ENCODE measurements at regions not wholly inside any gene's neighbourhood (a gene's known extent, or its start where the extent isn't known, plus 50 kb on each side); places are given as distances from the start of the nearest gene placed in this dataset.
"Not testable (repeated sequence)": the region's sequence is repeated elsewhere in the genome, so short reads cannot be mapped to it uniquely, and the experiment has no call there.

DNA sequence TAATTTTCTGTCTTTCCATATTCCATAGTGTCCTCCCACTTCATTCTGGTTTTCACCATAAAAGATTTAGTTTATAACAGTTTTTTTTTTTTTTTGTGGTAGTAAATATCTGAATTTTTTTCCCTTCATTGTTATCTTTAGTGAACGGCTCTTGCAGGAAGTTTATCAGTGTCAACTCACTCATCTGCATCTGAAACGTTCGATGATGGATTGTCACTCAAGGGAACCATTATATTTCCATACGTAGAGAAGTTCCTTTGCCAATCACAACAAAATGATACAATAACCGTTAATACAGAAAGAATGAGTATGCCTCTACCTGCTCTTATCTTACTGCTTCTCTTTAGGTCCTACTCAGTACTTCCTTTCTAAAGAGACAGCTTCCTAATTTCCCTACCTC lies 651.2 kb upstream of the KCNMB2 start:
- DNase-seq: no peak

- no peak for DNase-seq
Observed at GRCh38 chr3:177886501-177886900, 649.7 kb upstream of the KCNMB2 start.

- no peak for DNase-seq
Observed at GRCh38 chr3:177887475-177887874, 648.8 kb upstream of the KCNMB2 start.

GRCh38 chr3:177889161-177889560 lies 647.1 kb upstream of the KCNMB2 start:
- no peak for DNase-seq

DNA sequence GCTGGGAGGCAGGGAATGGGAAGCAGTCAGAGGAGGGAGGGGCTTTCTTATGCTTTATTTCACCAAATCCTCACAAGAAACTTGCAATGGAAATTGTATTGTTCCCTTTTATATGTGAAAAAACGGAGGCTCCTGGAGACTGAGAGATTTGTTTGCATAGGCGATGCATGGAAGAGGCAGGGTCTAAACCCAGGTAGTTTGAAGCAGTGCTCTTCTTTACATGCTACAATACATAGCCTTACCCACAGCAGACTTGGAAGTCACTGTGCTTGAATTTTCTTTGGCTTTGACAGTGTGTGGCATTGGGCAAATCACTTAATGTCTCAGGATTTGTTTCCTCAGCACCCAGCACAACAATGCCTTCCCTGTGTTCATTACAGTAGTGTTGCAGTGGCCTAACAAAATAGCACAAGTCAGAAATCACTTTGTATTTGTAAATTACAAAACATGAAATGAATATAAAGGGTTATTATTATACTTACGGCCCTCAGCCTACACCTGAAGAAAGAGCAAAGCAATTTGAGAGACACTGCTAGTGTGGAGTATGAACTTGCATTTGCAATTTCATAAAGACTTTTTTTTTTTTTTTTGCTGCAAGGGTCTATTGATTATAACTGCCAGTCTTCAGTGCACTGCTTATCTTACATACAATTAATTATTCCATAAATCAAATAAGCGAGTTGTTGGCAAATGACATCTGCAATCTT lies 646.4 kb upstream of the KCNMB2 start:
- DNase-seq: no peak

DNA sequence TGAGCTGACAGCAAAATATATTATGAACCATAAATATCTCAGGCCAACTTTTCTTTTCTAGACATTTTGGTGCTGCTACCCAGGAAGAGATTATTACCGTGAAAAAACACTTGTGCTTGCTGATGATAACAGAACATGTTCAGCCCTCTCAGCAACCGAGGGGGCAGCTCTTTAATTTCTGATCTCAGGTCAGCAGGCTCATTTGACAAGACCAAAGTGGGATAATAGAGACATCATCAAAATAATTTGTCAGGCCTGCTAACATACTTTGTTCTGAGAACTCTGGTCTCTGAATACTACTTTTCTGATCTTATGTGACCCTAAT lies 645.9 kb upstream of the KCNMB2 start:
- no peak for DNase-seq

DNA sequence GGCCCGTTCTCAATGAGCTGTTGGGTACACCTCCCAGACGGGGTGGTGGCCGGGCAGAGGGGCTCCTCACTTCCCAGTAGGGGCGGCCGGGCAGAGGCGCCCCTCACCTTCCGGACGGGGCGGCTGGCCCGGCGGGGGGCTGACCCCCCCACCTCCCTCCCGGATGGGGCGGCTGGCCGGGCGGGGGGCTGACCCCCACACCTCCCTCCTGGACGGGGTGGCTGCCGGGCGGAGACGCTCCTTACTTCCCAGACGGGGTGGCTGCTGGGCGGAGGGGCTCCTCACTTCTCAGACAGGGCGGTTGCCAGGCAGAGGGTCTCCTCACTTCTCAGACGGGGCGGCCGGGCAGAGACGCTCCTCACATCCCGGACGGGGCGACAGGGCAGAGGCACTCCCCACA lies 644.7 kb upstream of the KCNMB2 start:
- DNase-seq: not testable (repeated sequence)

DNA sequence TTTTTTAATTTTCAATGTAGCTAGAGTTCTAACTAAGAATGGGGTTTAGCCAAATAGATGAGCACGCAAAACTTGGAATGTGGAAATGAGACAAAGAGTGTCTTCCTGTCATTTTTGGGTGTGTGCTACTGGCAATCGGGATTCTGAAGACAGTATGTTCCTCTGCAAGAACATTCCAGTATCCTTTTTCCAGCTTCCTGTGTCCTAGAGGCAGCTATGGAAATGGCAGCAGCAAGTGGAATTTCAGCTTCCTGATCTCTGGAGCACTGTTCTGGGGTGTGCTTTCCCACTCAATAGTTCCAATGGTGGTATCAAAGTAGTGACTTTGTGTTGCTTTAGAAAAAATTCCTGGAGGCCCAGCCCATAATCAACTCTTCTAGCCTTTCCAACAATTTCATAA lies 642.9 kb upstream of the KCNMB2 start:
- DNase-seq: no peak

GRCh38 chr3:177894081-177894728 lies 642.0 kb upstream of the KCNMB2 start:
- no peak for DNase-seq

- DNase-seq: no peak
Observed at GRCh38 chr3:177898185-177898584, 638.1 kb upstream of the KCNMB2 start.

DNA sequence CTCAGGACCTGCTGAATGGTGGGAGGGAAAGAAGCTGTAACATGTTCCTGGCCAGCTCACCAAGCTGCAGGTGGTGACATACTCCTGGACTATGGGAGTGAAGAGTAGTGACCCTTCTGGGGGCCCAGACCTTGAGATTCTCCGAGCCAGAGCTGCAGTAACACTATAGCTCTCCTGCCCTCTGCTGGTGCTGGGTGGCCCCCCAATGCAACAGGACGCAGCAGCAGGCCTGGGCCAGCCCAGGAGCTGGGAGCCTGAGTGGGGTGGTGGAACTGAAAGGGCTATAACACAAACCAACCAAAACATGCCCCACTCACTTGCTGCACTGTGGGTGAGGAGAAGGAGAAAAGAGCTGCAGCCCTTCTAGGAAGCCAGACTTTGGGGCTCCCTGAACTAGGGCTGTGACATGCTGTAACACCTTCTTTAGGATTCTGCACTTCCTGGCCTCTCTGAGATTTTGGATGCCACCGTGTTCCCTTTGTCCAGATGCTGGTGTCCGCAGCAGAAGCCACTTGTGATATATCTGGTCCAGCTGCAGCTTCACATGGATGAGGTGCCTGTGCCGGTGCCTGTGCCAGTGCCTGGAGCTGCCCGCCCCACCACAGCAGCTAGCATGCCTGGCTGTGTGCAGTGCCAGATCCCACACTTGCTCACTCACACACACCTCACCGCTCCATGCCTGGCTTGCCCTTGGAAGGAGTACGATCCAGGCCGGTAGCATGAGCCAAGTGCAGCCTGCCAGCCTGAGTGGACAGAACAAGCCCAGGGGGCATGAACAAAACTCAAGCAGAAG lies 636.8 kb upstream of the KCNMB2 start:
- no peak for DNase-seq

DNA sequence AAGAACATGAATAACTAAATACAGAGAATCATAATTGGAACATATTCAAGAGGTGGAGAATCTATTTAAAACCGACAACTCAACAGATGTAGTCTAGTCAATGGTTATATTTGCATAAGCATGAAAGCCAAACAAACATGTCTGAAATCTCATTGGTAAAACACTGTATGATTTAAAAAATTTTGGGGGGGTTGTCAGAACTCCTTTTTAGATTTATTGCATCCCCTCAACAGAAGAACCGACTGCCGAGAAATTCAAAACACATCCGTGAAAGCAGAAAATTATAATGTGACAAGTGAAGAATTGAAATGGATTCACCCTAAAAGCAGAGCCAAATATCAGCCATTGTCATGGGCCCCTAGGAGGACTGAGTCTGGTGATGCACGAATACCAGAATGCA lies 633.4 kb upstream of the KCNMB2 start:
- DNase-seq: no peak

- DNase-seq: no peak
Observed at GRCh38 chr3:177904621-177905020, 631.6 kb upstream of the KCNMB2 start.

- no peak for DNase-seq
Observed at GRCh38 chr3:177905173-177906125, 630.8 kb upstream of the KCNMB2 start.

DNA sequence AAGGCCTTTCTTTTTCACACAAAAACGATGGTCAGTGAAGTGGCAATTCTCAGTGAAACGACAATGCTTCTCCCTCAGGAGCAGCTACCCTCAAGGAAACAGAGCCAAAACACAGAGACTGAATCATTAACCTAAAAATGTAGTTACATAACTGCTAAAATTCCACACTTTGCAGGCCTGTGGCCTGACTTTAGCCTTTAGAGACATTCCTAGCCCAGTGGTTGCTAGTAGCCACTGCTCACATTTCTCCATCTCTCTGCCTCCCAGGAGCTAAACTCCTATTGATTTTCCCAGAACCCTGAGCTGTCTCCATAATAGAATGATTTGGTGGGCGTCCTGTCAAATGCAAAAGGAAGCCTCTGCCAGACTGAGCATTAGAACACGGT lies 630.1 kb upstream of the KCNMB2 start:
- no peak for DNase-seq

GRCh38 chr3:177906578-177907229 lies 629.5 kb upstream of the KCNMB2 start:
- no peak for DNase-seq

- DNase-seq: not testable (repeated sequence)
Observed at GRCh38 chr3:177909530-177909929, 626.7 kb upstream of the KCNMB2 start.

GRCh38 chr3:177914224-177914623 lies 622.0 kb upstream of the KCNMB2 start:
- DNase-seq: no peak

DNA sequence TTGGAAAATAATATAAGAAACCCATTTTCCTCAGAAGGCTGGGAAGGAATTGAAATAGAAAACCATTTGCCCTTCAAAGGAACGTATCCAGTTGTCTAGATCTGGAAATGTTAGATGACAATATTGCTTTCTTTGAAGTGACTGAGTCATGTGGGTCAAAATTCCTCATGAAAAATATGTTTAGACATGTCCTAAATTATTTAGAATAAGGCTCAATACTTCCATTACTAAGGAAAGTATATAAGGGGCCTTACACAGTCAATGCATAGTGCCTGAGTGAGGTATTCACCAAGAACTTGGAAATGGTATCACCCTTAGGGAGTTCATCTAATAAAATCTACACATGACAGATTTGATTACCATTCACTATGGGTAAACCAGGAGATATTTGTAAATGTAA lies 619.8 kb upstream of the KCNMB2 start:
- DNase-seq: no peak

GRCh38 chr3:177917234-177917861 lies 618.9 kb upstream of the KCNMB2 start:
- no peak for DNase-seq

DNA sequence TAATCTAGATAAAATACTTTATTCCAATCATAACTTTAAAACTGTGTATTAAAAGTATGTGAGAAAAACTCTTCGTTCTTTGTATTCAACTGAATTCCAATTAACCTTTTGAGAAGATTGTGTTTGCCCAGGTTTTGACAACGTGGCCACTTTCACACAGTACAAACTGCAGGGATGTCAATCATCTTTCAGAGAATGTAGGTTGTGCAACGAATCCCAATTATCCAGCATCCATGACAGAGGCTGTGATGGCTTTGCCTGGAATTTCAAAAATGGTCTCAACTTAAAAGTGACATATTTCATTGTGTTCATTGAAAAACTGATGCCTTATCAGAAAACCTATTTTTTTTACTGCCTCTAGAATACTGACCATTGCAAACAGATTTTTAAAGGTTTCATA lies 615.1 kb upstream of the KCNMB2 start:
- DNase-seq: no peak

- DNase-seq: no peak
Observed at GRCh38 chr3:177924261-177924660, 612.0 kb upstream of the KCNMB2 start.

Measured in NCI-H146 (cell line).